Astrocyte of the cerebellum (primary cell): ENCODE measurements at regions not wholly inside any gene's neighbourhood (a gene's known extent, or its start where the extent isn't known, plus 50 kb on each side); places are given as distances from the start of the nearest gene placed in this dataset.

ENCODE experiments used
- DNase-seq: peaks from one replicate; pipeline ENCODE4 v3.0.0-alpha.2; 2011; ENCODE audit warnings: low read depth
- H3K4me3 ChIP-seq: 2 replicates; pipeline ENCODE4 v1.5.1; 2011; ENCODE audit warnings: mild to moderate bottlenecking, low read depth, low read length, moderate library complexity
- CTCF ChIP-seq: IDR thresholded peaks from 2 replicates; pipeline ENCODE4 v1.5.1; 2012; ENCODE audit warnings: low read length, low read depth, moderate library complexity, mild to moderate bottlenecking; ENCODE audit errors: missing control alignments
- in situ Hi-C: cut with HindIII; loops from 2 replicates; pipeline ENCODE4 v1.10.0; 2017; ENCODE audit warnings: low sequenced_read_pairs

GRCh38 chr12:107826276-107826675 lies 51.8 kb downstream of the ASCL4 start:
- TF ChIP-seq CTCF = no peak
- no peak overlapping the region for H3K4me3 ChIP-seq

GRCh38 chr12:107829271-107829670 lies 54.8 kb downstream of the ASCL4 start:
- no peak for DNase-seq
- no peak for TF ChIP-seq CTCF
- H3K4me3 ChIP-seq = no peak overlapping the region
- in situ Hi-C loops = no loop called here

More at GRCh38 chr12:107826276-107826675, 51.8 kb downstream of the ASCL4 start:
- in situ Hi-C loops = no loop called here
- DNase-seq = no peak

GRCh38 chr12:107832441-107832840 lies 57.9 kb downstream of the ASCL4 start:
- no peak for DNase-seq
- in situ Hi-C loops = no loop called here
- no peak overlapping the region for H3K4me3 ChIP-seq
- no peak for TF ChIP-seq CTCF

- DNase-seq = no peak
- no peak overlapping the region for H3K4me3 ChIP-seq
- in situ Hi-C loops = no loop called here
- no peak for TF ChIP-seq CTCF
Measured at GRCh38 chr12:107840186-107840585, 65.7 kb downstream of the ASCL4 start.

GRCh38 chr12:107843351-107844311 lies 69.1 kb downstream of the ASCL4 start:
- in situ Hi-C loops = no loop called here
- H3K4me3 ChIP-seq = peak overlapping the region; percentile 28
- DNase-seq = no peak
- TF ChIP-seq CTCF = no peak

- DNase-seq = no peak
- no peak for TF ChIP-seq CTCF
- in situ Hi-C loops = no loop called here
- peak overlapping the region; percentile 28 for H3K4me3 ChIP-seq
Measured at GRCh38 chr12:107844312-107844921, 69.9 kb downstream of the ASCL4 start.
